GM13977 (cell line): ENCODE measurements at regions not wholly inside any gene's neighbourhood (a gene's known extent, or its start where the extent isn't known, plus 50 kb on each side); places are given as distances from the start of the nearest gene placed in this dataset.
"Not testable (repeated sequence)": the region's sequence is repeated elsewhere in the genome, so short reads cannot be mapped to it uniquely, and the experiment has no call there.

Experiments used
- DNase-seq: peaks from one replicate; pipeline ENCODE4 v3.0.0; 2012; ENCODE audit warnings: low spot score
- CTCF ChIP-seq: IDR thresholded peaks from 2 replicates; pipeline ENCODE4 v1.5.1; 2012; ENCODE audit warnings: mild to moderate bottlenecking, control low read depth; ENCODE audit not compliant: insufficient read depth; ENCODE audit errors: extremely low read depth, missing control alignments
- in situ Hi-C: fragments of 300-500 bp; cut with MboI; formaldehyde crosslinking; loops from one replicate; pipeline ENCODE4 v1.12.0; 2022; ENCODE audit warnings: low sequenced_read_pairs, low pct_unique_long_range_greater_than_20kb, mixed read lengths, inconsistent platforms; ENCODE audit not compliant: unreplicated experiment

DNA sequence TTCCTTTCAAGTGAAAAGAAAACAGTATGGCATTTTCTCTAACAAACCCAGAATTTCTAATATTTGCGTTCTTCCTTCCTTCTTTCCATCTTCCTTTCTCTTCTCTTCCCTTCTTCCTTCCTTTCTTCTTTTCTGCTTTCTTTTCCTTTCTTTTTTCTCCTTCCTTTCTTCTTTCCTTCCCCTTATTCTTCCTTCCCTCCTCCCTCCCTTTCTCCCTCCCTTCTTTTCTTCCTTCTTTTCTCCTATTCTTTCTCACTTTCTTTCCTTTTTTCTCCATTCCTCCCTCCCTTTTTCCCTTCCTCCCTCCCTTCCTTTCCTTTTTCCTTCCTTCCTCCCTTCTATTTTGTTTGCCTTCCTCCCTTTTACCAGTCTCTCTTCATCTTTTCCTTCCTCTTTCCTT, 194.8 kb downstream of the SHCBP1 start:
- in situ Hi-C loops = no loop called here
- DNase-seq = no peak
- no peak for TF ChIP-seq CTCF

- TF ChIP-seq CTCF = no peak
- DNase-seq = no peak
- in situ Hi-C loops = no loop called here
Measured at GRCh38 chr16:46404028-46404427, 217.2 kb downstream of the SHCBP1 start.

- DNase-seq, in situ Hi-C loops: not testable (repeated sequence)
Measured at GRCh38 chr16:46398559-46398958, 222.6 kb downstream of the SHCBP1 start.

- DNase-seq, in situ Hi-C loops: not testable (repeated sequence)
Measured at GRCh38 chr16:46396883-46397270, 224.3 kb downstream of the SHCBP1 start.

DNA sequence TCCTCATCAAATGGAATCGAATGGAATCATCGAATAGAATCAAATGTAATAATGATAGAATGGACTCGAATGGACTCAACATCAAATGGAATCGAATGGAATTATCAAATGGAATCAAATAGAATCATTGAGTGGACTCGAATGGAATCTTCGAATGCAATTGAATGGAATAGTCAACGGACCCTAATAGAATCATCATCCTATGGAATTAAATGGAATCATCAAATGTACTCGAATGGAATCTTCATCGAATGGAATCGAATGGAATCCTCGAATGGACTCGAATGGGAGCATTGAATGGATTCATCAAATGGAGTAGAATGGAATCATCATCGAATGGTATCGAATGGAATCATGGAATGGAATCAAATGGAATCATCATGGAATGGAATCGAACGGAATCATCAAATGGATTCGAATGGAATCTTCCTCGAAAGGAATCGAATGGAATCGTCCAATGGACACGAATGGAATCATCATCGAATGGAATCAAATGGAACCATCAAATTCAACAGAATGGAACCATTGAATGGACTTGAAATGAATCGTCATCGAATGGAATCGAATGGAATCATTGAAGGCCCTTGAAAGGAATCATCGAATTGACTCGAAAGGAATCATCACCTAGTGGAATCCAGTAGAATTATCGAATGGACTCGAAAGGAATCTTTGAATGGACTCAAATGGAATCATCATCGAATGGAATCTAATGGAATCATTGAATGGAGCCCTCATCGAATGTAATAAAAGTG, 224.9 kb downstream of the SHCBP1 start:
- in situ Hi-C loops, DNase-seq: not testable (repeated sequence)

- in situ Hi-C loops, DNase-seq: not testable (repeated sequence)
Measured at GRCh38 chr16:46395391-46395921, 225.7 kb downstream of the SHCBP1 start.

GRCh38 chr16:46394963-46395362, 226.2 kb downstream of the SHCBP1 start:
- in situ Hi-C loops, DNase-seq: not testable (repeated sequence)

GRCh38 chr16:46394149-46394548, 227.0 kb downstream of the SHCBP1 start:
- DNase-seq, in situ Hi-C loops: not testable (repeated sequence)

- DNase-seq, in situ Hi-C loops: not testable (repeated sequence)
Measured at GRCh38 chr16:46392930-46393722, 228.1 kb downstream of the SHCBP1 start.

GRCh38 chr16:46390660-46391462, 230.3 kb downstream of the SHCBP1 start:
- DNase-seq, in situ Hi-C loops: not testable (repeated sequence)

GRCh38 chr16:46389561-46390041, 231.6 kb downstream of the SHCBP1 start:
- DNase-seq, in situ Hi-C loops: not testable (repeated sequence)

DNA sequence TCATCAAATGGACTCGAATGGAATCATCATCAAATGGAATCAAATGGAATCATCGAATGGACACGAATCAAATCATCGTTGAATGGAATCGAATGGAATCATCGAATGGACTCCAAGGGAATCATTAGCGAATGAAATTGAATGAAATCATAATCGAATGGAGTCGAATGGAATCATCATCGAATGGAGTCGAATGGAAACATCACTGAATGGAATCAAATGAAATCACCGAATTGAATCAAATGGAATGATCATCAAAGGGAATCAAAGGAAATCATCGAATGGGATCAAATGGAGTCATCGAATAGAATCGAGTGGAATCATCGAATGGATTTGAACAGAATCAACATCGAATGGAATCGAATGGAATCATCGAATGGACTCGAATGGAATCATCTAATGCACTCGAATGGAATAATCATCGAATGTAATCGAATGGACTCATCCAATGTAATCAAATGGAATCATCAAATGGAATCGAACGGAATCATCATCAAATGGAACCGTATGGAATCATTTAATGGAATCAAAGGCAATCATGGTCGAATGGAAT, 232.2 kb downstream of the SHCBP1 start:
- in situ Hi-C loops, DNase-seq: not testable (repeated sequence)

DNA sequence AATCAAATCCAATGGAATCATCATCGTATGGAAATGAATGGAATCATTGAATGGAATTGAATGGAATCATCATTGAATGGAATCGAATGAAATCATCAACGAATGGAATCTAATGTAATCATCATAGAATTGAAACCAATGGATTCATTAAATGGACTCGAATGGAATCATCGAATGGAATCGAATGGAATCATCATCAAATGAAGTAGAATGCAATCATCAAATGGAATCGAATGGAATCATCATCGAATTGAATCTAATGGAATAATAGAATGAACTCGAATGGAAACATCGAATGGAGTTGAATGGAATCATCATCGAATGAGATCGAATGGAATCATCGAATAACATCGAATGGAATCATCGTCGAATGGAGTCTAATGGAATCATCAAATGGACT, 232.8 kb downstream of the SHCBP1 start:
- DNase-seq, in situ Hi-C loops: not testable (repeated sequence)

- in situ Hi-C loops, DNase-seq: not testable (repeated sequence)
Measured at GRCh38 chr16:46387720-46388119, 233.5 kb downstream of the SHCBP1 start.
